ENCODE measurements at regions not wholly inside any gene's neighbourhood (a gene's known extent, or its start where the extent isn't known, plus 50 kb on each side); places are given as distances from the start of the nearest gene placed in this dataset.

DNA sequence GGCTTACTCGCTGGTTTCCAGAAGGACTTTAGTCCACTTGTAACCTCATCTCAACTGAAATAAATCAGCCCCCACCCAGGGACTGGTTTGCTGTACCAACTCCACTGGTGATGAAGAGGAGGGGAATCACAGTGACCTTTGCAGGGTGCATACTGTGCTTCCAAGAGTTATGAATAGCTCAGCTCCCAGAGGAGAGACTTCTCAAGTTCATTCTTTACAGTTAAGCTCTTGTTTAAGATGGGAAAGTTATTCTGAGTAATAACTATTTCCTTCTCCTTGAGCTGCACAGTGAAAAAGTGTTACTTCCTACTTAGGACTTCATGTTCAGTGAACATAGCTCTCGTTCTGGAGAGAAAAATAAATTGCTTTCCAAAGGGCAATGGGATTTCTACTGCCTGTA is 166.5 kb upstream of the ECI2 start:
- Mint-ChIP-seq H3K27me3 (ENCODE audit: insufficient read depth, low read depth, poor library complexity) (no peaks in the 10 kb centered on the region), H3K4me1 (no peaks in the 10 kb centered on the region), H3K9me3 (peaks cover 16% of the 10 kb centered on the region), H3K36me3 (ENCODE audit: low read depth) (peaks cover 10% of the 10 kb centered on the region; the same call in 1 of the 3 replicates), H3K27ac (no peak overlapping the region), H3K4me3 (no peak overlapping the region)
- H2AFZ ChIP-seq = no peak overlapping the region
- no peaks in the 10 kb centered on the region for H3K79me2 ChIP-seq (replicated peaks; ENCODE audit: insufficient read depth)
- no peaks in the 10 kb centered on the region for H3K4me1 ChIP-seq (ENCODE audit: insufficient read depth)
- no peak overlapping the region for H3K4me2 ChIP-seq
- no peak for ATAC-seq
- H3K36me3 ChIP-seq (ENCODE audit: insufficient read depth) = no peaks in the 10 kb centered on the region
- no peak for DNase-seq (ENCODE audit: low spot score)
- TF ChIP-seq STAT1 (IDR thresholded peaks at IDR 0.05; ENCODE audit: unreplicated experiment) = no peak
- TF ChIP-seq NANOG (IDR thresholded peaks at IDR 0.05; ENCODE audit: borderline replicate concordance) = no peak
- H3K9me2 ChIP-seq (ENCODE audit: insufficient read depth) = peaks cover 8% of the 10 kb centered on the region; the same call in 1 of the 2 replicates
- H3K4me3 ChIP-seq = no peak overlapping the region
- no peak overlapping the region for H3K27ac ChIP-seq (ENCODE audit: low read depth)
- H3K27me3 ChIP-seq (ENCODE audit: insufficient read depth) = no peaks in the 10 kb centered on the region
- no peaks in the 10 kb centered on the region for H4K20me1 ChIP-seq (replicated peaks; ENCODE audit: insufficient read depth)
- no peaks in the 10 kb centered on the region for H3F3A ChIP-seq (replicated peaks; ENCODE audit: low read depth)

DNA sequence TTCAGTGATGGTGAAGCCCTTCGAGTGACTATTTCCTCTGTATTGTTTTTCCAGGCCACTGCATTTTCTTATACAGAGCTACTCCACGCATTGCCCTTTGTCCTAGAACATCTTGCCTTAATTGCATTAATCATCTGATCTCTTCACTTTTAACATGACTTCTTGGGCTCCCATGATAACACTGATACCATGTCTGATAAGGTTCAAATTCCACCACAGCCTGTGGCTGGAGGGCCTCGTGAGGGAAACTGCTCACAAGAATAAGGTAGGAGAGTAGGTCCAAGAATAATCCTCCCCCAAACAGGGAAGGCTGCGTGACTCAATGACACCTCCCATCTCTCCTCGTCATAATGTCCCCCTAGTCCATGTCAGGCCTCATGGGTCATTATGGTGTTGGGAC is 165.5 kb upstream of the ECI2 start:
- ATAC-seq = no peak
- Histone ChIP-seq H3K4me1 (ENCODE audit: insufficient read depth) (no peaks in the 10 kb centered on the region), H3K9me2 (ENCODE audit: insufficient read depth) (peaks cover 8% of the 10 kb centered on the region; the same call in 1 of the 2 replicates), H3K79me2 (replicated peaks; ENCODE audit: insufficient read depth) (no peaks in the 10 kb centered on the region), H4K20me1 (replicated peaks; ENCODE audit: insufficient read depth) (no peaks in the 10 kb centered on the region), H3K4me3 (no peak overlapping the region), H3K27ac (ENCODE audit: low read depth) (no peak overlapping the region), H3K4me2 (no peak overlapping the region), H2AFZ (no peak overlapping the region), H3F3A (replicated peaks; ENCODE audit: low read depth) (no peaks in the 10 kb centered on the region), H3K27me3 (ENCODE audit: insufficient read depth) (no peaks in the 10 kb centered on the region), H3K36me3 (ENCODE audit: insufficient read depth) (no peaks in the 10 kb centered on the region)
- Mint-ChIP-seq H3K27ac (no peak overlapping the region), H3K4me1 (no peaks in the 10 kb centered on the region), H3K36me3 (ENCODE audit: low read depth) (peaks cover 10% of the 10 kb centered on the region; the same call in 1 of the 3 replicates), H3K27me3 (ENCODE audit: insufficient read depth, low read depth, poor library complexity) (no peaks in the 10 kb centered on the region), H3K4me3 (no peak overlapping the region), H3K9me3 (peaks cover 16% of the 10 kb centered on the region)
- no peak for DNase-seq (ENCODE audit: low spot score)
- no peak for TF ChIP-seq ZNF114 (CRISPR knock-in tag; IDR thresholded peaks at IDR 0.05)

DNA sequence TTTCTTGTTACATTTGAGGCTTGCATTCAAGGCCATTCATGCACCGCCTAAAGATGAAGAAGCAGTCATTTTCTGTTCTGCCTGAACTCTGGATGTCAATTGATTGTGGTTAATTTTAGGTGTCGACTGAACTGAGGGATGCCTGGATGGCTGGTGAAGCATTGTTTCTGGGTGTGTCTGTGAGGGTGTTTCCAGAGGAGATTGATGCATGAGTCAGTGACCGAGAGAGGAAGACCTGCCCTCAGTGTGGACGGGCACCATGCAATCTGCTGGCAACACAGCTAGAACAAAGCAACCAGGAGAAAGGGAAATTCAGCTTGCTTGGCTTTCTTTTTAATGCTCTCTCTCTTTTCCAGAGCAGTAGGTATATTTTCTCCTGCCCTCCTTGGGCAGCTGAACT is 164.1 kb upstream of the ECI2 start:
- H3K4me3 ChIP-seq = no peak overlapping the region
- no peak overlapping the region for H3K4me2 ChIP-seq
- ATAC-seq = no peak
- peaks cover 8% of the 10 kb centered on the region; the same call in 1 of the 2 replicates for H3K9me2 ChIP-seq (ENCODE audit: insufficient read depth)
- H3K4me1 ChIP-seq (ENCODE audit: insufficient read depth) = no peaks in the 10 kb centered on the region
- no peak for DNase-seq (ENCODE audit: low spot score)
- Mint-ChIP-seq H3K9me3 (peaks cover 16% of the 10 kb centered on the region), H3K27ac (no peak overlapping the region), H3K4me1 (peaks cover 3% of the 10 kb centered on the region; the same call in 1 of the 3 replicates), H3K4me3 (no peak overlapping the region), H3K27me3 (ENCODE audit: insufficient read depth, low read depth, poor library complexity) (no peaks in the 10 kb centered on the region), H3K36me3 (ENCODE audit: low read depth) (peaks cover 10% of the 10 kb centered on the region; the same call in 1 of the 3 replicates)
- H4K20me1 ChIP-seq (replicated peaks; ENCODE audit: insufficient read depth) = no peaks in the 10 kb centered on the region
- H2AFZ ChIP-seq = no peak overlapping the region
- H3K27ac ChIP-seq (ENCODE audit: low read depth) = no peak overlapping the region
- no peaks in the 10 kb centered on the region for H3K27me3 ChIP-seq (ENCODE audit: insufficient read depth)
- H3F3A ChIP-seq (replicated peaks; ENCODE audit: low read depth) = no peaks in the 10 kb centered on the region
- H3K79me2 ChIP-seq (replicated peaks; ENCODE audit: insufficient read depth) = no peaks in the 10 kb centered on the region
- no peaks in the 10 kb centered on the region for H3K36me3 ChIP-seq (ENCODE audit: insufficient read depth)
- TF ChIP-seq ZNF114 (CRISPR knock-in tag; IDR thresholded peaks at IDR 0.05) (no peak), JUNB (IDR thresholded peaks at IDR 0.05; ENCODE audit: unreplicated experiment) (no peak), EZH2 (IDR thresholded peaks at IDR 0.05; ENCODE audit: low read depth, unreplicated experiment) (no peak), ETS1 (IDR thresholded peaks at IDR 0.05) (no peak), STAT1 (IDR thresholded peaks at IDR 0.05; ENCODE audit: unreplicated experiment) (no peak)
- TF ChIP-seq, protein P1, sequence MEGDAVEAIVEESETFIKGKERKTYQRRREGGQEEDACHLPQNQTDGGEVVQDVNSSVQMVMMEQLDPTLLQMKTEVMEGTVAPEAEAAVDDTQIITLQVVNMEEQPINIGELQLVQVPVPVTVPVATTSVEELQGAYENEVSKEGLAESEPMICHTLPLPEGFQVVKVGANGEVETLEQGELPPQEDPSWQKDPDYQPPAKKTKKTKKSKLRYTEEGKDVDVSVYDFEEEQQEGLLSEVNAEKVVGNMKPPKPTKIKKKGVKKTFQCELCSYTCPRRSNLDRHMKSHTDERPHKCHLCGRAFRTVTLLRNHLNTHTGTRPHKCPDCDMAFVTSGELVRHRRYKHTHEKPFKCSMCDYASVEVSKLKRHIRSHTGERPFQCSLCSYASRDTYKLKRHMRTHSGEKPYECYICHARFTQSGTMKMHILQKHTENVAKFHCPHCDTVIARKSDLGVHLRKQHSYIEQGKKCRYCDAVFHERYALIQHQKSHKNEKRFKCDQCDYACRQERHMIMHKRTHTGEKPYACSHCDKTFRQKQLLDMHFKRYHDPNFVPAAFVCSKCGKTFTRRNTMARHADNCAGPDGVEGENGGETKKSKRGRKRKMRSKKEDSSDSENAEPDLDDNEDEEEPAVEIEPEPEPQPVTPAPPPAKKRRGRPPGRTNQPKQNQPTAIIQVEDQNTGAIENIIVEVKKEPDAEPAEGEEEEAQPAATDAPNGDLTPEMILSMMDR (conservative IDR thresholded peaks at IDR 0.05; ENCODE audit: low read depth in 2 of 2) = no peak
- TF ChIP-seq, protein P2, sequence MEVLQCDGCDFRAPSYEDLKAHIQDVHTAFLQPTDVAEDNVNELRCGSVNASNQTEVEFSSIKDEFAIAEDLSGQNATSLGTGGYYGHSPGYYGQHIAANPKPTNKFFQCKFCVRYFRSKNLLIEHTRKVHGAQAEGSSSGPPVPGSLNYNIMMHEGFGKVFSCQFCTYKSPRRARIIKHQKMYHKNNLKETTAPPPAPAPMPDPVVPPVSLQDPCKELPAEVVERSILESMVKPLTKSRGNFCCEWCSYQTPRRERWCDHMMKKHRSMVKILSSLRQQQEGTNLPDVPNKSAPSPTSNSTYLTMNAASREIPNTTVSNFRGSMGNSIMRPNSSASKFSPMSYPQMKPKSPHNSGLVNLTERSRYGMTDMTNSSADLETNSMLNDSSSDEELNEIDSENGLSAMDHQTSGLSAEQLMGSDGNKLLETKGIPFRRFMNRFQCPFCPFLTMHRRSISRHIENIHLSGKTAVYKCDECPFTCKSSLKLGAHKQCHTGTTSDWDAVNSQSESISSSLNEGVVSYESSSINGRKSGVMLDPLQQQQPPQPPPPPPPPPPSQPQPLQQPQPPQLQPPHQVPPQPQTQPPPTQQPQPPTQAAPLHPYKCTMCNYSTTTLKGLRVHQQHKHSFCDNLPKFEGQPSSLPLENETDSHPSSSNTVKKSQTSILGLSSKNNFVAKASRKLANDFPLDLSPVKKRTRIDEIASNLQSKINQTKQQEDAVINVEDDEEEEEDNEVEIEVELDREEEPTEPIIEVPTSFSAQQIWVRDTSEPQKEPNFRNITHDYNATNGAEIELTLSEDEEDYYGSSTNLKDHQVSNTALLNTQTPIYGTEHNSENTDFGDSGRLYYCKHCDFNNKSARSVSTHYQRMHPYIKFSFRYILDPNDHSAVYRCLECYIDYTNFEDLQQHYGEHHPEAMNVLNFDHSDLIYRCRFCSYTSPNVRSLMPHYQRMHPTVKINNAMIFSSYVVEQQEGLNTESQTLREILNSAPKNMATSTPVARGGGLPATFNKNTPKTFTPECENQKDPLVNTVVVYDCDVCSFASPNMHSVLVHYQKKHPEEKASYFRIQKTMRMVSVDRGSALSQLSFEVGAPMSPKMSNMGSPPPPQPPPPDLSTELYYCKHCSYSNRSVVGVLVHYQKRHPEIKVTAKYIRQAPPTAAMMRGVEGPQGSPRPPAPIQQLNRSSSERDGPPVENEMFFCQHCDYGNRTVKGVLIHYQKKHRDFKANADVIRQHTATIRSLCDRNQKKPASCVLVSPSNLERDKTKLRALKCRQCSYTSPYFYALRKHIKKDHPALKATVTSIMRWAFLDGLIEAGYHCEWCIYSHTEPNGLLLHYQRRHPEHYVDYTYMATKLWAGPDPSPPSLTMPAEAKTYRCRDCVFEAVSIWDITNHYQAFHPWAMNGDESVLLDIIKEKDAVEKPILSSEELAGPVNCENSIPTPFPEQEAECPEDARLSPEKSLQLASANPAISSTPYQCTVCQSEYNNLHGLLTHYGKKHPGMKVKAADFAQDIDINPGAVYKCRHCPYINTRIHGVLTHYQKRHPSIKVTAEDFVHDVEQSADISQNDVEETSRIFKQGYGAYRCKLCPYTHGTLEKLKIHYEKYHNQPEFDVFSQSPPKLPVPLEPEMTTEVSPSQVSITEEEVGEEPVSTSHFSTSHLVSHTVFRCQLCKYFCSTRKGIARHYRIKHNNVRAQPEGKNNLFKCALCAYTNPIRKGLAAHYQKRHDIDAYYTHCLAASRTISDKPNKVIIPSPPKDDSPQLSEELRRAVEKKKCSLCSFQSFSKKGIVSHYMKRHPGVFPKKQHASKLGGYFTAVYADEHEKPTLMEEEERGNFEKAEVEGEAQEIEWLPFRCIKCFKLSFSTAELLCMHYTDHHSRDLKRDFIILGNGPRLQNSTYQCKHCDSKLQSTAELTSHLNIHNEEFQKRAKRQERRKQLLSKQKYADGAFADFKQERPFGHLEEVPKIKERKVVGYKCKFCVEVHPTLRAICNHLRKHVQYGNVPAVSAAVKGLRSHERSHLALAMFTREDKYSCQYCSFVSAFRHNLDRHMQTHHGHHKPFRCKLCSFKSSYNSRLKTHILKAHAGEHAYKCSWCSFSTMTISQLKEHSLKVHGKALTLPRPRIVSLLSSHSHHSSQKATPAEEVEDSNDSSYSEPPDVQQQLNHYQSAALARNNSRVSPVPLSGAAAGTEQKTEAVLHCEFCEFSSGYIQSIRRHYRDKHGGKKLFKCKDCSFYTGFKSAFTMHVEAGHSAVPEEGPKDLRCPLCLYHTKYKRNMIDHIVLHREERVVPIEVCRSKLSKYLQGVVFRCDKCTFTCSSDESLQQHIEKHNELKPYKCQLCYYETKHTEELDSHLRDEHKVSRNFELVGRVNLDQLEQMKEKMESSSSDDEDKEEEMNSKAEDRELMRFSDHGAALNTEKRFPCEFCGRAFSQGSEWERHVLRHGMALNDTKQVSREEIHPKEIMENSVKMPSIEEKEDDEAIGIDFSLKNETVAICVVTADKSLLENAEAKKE (CRISPR knock-in tag; IDR thresholded peaks at IDR 0.05) = no peak

Measured in GM23338 (cell line).